ENCODE measurements at regions not wholly inside any gene's neighbourhood (a gene's known extent, or its start where the extent isn't known, plus 50 kb on each side); places are given as distances from the start of the nearest gene placed in this dataset.

DNA sequence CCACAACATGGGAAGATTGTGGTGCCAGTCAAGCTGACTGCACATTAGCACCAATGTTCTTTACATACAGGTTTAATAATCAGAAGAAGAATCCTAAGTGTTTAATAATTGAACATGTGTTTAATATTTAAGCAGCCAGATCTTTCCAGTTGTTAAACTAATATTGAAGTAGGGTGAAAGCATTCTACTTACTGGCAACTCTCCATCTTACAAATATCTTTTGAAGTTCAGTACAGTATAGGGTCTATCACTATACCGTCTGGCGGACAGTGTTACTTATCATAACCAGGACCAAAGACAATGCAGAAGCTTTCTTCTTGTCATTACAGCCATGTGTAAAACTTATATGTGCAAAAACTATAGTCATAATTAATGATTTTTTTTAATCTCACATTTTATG lies 376.4 kb downstream of the CNTN6 start:
- H3K27ac Mint-ChIP-seq (ENCODE audit: unreplicated experiment) = no peak overlapping the region
- no peak overlapping the region for H3K4me3 Mint-ChIP-seq (ENCODE audit: unreplicated experiment)
- DNase-seq = no peak
- TF ChIP-seq CTCF (IDR thresholded peaks at IDR 0.05; ENCODE audit: partially characterized antibody, unreplicated experiment) = no peak
- H3K36me3 Mint-ChIP-seq (ENCODE audit: unreplicated experiment) = no peaks in the 10 kb centered on the region
- no peaks in the 10 kb centered on the region for H3K4me1 Mint-ChIP-seq (ENCODE audit: low read depth, unreplicated experiment)
- no peaks in the 10 kb centered on the region for H3K9me3 Mint-ChIP-seq (ENCODE audit: unreplicated experiment)
- H3K27me3 Mint-ChIP-seq (ENCODE audit: unreplicated experiment) = no peaks in the 10 kb centered on the region

- Mint-ChIP-seq H3K36me3 (ENCODE audit: unreplicated experiment) (no peaks in the 10 kb centered on the region), H3K4me1 (ENCODE audit: low read depth, unreplicated experiment) (no peaks in the 10 kb centered on the region), H3K27ac (ENCODE audit: unreplicated experiment) (no peak overlapping the region), H3K9me3 (ENCODE audit: unreplicated experiment) (no peaks in the 10 kb centered on the region), H3K4me3 (ENCODE audit: unreplicated experiment) (no peak overlapping the region), H3K27me3 (ENCODE audit: unreplicated experiment) (no peaks in the 10 kb centered on the region)
- no peak for DNase-seq
- TF ChIP-seq CTCF (IDR thresholded peaks at IDR 0.05; ENCODE audit: partially characterized antibody, unreplicated experiment) = no peak
Measured at GRCh38 chr3:1469687-1470086, 376.9 kb downstream of the CNTN6 start.

GRCh38 chr3:1477669-1478068 lies 384.8 kb downstream of the CNTN6 start:
- H3K36me3 Mint-ChIP-seq (ENCODE audit: unreplicated experiment) = peaks cover 13% of the 10 kb centered on the region
- no peaks in the 10 kb centered on the region for H3K4me1 Mint-ChIP-seq (ENCODE audit: low read depth, unreplicated experiment)
- H3K4me3 Mint-ChIP-seq (ENCODE audit: unreplicated experiment) = no peak overlapping the region
- no peaks in the 10 kb centered on the region for H3K27me3 Mint-ChIP-seq (ENCODE audit: unreplicated experiment)
- H3K27ac Mint-ChIP-seq (ENCODE audit: unreplicated experiment) = no peak overlapping the region
- peaks cover 4% of the 10 kb centered on the region for H3K9me3 Mint-ChIP-seq (ENCODE audit: unreplicated experiment)
- DNase-seq = no peak
- TF ChIP-seq CTCF (IDR thresholded peaks at IDR 0.05; ENCODE audit: partially characterized antibody, unreplicated experiment) = no peak

- no peaks in the 10 kb centered on the region for H3K36me3 Mint-ChIP-seq (ENCODE audit: unreplicated experiment)
Measured at GRCh38 chr3:1495466-1495865, 402.6 kb downstream of the CNTN6 start.

GRCh38 chr3:1499694-1500093 lies 406.9 kb downstream of the CNTN6 start:
- DNase-seq = no peak
- Mint-ChIP-seq H3K27me3 (ENCODE audit: unreplicated experiment) (no peaks in the 10 kb centered on the region), H3K9me3 (ENCODE audit: unreplicated experiment) (no peaks in the 10 kb centered on the region), H3K36me3 (ENCODE audit: unreplicated experiment) (no peaks in the 10 kb centered on the region), H3K27ac (ENCODE audit: unreplicated experiment) (no peak overlapping the region), H3K4me3 (ENCODE audit: unreplicated experiment) (no peak overlapping the region), H3K4me1 (ENCODE audit: low read depth, unreplicated experiment) (no peaks in the 10 kb centered on the region)
- TF ChIP-seq CTCF (IDR thresholded peaks at IDR 0.05; ENCODE audit: partially characterized antibody, unreplicated experiment) = no peak

More at GRCh38 chr3:1495466-1495865, 402.6 kb downstream of the CNTN6 start:
- TF ChIP-seq CTCF (IDR thresholded peaks at IDR 0.05; ENCODE audit: partially characterized antibody, unreplicated experiment) = no peak
- no peak for DNase-seq
- H3K4me1 Mint-ChIP-seq (ENCODE audit: low read depth, unreplicated experiment) = no peaks in the 10 kb centered on the region
- no peak overlapping the region for H3K4me3 Mint-ChIP-seq (ENCODE audit: unreplicated experiment)
- no peaks in the 10 kb centered on the region for H3K9me3 Mint-ChIP-seq (ENCODE audit: unreplicated experiment)
- H3K27me3 Mint-ChIP-seq (ENCODE audit: unreplicated experiment) = no peaks in the 10 kb centered on the region
- no peak overlapping the region for H3K27ac Mint-ChIP-seq (ENCODE audit: unreplicated experiment)

All from glutamatergic neuron (in vitro differentiated cells).